ENCODE measurements at regions not wholly inside any gene's neighbourhood (a gene's known extent, or its start where the extent isn't known, plus 50 kb on each side); places are given as distances from the start of the nearest gene placed in this dataset.

DNA sequence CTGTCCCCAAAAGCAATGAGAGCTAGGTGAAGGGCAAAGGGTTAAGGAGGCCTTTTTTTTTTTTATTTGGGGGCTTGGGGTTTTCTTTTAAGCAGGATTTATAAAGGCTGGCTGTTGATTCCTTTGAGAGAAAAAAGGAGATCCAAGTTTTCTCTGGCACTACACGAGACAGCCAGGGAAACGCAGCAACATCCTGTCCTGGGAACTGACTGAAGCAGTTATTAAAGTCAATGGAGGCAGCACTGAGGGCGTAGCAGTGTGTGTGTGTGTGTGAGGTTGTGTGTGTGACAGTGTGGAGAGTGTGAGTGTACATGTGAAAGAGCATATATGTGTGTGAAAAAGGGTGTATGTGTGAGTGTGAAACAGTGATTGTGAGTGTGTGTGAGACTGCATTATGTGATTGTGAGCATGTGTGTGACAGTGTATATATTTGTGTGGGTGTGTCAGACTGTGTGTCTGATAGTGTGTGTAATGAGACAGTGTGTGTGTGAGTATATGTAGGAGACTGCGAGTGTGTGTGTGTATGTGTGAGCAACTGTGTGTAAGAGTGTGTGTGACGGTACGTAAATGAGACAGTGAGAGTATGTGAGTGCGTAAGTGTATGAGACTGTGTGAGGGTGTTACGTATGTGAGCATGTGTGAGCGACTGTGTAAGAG is 65.9 kb upstream of the TIAM1 start:
- no peak for DNase-seq (ENCODE audit: low spot score)

DNA sequence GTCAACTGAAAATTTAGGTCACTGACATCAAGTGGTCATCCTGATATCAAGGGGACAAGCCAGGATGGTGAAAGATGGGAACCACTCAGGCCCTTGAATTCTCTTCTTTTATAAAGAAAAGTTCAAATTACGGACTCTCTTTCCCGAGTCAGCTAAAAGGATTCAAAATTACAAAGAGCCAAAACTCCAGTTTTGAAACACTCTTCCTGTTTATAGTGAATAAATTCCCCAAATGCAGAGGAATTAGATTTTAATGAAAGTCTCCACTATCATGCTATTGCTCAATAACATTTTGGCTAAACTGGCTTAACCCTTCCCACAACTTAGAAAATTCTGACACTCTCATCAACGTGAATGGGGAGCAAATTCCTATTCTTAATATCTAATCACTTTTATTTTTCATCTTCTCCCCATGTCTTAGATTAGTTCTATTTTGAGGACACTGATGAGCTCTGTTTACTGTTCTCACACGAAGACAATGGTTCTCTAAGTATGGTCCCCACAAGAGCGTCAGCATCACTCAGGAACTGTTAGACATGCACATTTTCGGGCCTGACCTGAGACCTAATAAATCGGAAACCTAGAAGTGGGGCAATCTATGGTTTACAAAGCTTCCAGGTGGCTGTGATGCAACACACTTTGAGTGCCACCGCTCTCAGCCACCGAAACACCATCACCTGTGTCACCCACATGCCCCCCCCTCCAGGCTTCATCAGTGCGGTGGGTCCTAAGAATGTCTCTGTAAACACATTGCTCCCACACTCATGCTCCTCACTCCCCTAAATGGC is 64.4 kb upstream of the TIAM1 start:
- no peak for DNase-seq (ENCODE audit: low spot score)

DNA sequence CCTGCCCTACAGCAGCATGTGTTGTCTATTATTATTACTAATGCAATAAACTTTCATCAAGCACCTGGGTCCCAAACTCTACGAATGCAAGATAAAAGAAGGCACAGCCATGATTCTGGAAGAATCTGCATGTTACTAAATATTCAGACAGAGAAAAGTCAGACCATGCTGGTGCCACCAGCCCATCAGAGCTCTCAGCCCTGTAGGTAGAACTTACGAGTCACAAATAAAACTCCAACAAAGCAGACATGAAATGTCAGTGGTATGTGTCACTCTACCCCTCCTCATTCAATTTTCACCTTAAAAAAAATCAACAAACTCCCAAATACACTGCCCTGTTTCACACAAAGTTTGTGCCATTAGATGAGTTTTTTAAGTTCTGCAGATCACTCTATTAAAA is 62.4 kb upstream of the TIAM1 start:
- no peak for DNase-seq (ENCODE audit: low spot score)

GRCh38 chr21:31405604-31406003 is 61.5 kb upstream of the TIAM1 start:
- no peak for DNase-seq (ENCODE audit: low spot score)

DNA sequence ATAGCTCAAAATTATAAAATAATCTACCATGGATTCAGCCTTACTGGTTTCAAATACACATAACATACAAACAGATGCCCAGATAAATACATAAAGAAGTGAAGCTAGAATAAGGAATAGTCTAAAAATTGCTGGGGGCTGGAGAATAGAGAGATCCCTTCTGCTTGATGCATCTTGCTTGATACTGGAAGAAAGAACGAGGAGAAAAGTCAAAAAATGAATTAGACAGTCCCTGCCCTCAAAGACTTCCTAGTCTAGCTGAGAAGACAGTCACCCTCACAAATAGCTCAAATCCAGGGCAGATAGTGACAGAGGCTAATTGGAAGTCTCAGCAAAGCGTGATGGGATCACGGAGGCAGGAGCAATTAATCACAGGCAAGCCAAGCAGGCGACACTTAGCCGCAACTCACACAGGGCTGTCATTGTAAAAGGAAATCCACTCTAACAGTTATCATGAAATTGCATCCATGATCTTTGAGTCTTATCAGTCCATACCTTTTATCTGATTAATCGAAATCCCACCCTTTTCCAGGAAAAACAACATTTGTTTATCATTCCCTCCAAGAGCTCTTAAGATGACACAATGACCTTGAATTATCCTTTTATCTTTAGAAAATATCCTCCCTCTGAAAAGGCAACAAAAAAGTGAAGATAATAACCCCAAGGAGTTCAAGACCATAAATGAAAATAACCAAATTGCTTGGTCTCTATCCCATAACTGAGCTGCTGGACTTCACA is 59.7 kb upstream of the TIAM1 start:
- no peak for DNase-seq (ENCODE audit: low spot score)

DNA sequence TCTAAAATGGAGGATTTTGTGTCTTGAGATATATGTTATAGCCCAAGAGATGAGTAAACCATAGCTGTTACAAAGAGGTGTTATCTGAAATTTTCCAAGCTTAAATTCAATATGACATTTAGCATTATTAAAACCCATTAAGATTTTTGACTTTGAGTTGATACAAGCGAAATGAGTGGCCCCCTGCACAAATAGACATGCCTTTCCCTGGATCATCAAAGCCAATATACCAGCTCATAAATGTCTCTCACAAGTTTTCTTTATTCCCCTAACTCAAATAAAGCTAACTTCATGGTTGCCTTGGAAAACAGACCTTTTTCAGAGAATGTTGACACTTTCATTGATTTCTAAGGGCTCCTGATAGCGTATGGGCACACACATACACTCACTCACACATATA is 55.5 kb upstream of the TIAM1 start:
- DNase-seq (ENCODE audit: low spot score): no peak

- DNase-seq (ENCODE audit: low spot score): no peak
These were observed 54.5 kb upstream of the TIAM1 start for GRCh38 chr21:31398574-31398973.

DNA sequence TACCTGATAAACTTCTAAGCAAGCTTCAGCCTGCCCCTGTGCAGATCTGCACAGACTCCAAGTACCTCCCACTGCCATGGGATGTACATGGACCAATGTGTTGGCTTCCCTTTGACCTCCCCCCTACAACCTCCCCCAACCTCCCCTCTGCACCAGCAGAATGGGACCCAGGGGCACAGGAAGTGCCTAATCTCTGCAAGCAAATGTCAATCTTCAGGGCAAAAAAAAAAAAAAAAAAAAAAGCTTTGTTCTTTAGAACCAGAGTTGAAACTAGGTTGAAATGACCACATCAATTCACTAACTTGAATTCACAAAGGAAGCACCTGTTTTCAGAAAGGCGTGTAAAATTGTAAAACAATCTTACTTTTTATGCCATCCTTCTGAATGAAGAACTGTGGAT is 53.9 kb upstream of the TIAM1 start:
- no peak for DNase-seq (ENCODE audit: low spot score)

DNA sequence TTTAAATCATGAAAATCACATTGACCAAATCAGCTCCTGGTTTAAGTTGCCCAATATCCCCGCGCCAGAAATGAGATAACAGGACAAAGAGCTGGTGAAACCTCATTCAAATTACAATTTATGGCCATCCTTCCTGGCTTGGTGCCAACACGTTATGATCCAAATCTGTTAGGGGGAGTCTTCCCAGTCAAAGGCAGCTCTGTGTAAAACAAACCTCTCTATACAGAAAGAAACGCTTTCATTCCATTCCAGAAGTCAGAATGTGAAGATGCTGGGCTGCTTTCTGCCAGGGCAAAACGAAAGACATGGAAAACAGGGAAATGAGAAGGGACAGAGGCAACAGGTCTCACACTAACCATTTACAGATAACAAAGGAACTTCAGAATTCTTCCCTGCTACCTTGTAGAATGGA is 53.5 kb upstream of the TIAM1 start:
- DNase-seq (ENCODE audit: low spot score): no peak

DNA sequence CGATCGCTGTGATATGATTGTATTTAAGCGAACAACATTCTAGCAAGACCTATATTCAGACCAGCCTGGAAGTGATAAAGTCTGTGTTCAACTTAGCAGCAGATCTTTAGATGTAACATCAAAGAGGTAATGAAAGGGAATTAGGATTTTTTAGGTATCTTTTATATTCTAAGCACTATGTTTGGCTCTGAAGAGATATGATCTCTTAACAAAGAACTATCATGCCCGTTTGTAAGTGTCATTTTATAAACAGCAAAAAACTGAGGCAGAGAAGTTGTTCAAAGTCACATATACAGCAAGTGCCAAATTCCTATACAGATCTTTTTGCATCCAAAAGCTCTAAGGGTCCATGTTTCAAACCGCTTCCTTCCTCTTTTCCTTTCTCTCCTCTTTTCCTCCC is 53.0 kb upstream of the TIAM1 start:
- DNase-seq (ENCODE audit: low spot score): no peak

GRCh38 chr21:31396399-31396798 is 52.3 kb upstream of the TIAM1 start:
- DNase-seq (ENCODE audit: low spot score): no peak

GRCh38 chr21:31395791-31396190 is 51.7 kb upstream of the TIAM1 start:
- DNase-seq (ENCODE audit: low spot score): no peak

- DNase-seq (ENCODE audit: low spot score): no peak
These were observed 51.2 kb upstream of the TIAM1 start for GRCh38 chr21:31395268-31395667.

DNA sequence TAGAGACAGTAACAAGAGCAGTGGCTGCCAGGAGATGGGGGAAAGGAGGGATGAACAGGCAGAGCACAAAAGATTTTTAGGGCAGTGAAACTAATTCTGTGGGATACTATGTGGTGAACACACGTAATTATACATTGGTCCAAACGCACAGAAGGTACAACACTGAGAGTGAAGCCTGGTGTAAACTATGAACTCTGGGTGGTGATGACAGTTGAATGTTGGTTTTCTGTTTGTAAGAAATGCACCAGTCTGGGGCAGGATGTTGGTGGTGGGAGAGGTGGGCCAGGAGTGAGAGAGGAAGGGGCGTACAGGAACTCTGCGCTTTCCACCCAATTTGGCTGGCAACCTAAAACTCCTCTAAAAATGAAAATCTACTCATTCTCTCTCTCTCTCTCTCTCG is 50.2 kb upstream of the TIAM1 start:
- no peak for DNase-seq (ENCODE audit: low spot score)

Data from NAMALWA (cell line).